ENCODE measurements at regions not wholly inside any gene's neighbourhood (a gene's known extent, or its start where the extent isn't known, plus 50 kb on each side); places are given as distances from the start of the nearest gene placed in this dataset.

DNA sequence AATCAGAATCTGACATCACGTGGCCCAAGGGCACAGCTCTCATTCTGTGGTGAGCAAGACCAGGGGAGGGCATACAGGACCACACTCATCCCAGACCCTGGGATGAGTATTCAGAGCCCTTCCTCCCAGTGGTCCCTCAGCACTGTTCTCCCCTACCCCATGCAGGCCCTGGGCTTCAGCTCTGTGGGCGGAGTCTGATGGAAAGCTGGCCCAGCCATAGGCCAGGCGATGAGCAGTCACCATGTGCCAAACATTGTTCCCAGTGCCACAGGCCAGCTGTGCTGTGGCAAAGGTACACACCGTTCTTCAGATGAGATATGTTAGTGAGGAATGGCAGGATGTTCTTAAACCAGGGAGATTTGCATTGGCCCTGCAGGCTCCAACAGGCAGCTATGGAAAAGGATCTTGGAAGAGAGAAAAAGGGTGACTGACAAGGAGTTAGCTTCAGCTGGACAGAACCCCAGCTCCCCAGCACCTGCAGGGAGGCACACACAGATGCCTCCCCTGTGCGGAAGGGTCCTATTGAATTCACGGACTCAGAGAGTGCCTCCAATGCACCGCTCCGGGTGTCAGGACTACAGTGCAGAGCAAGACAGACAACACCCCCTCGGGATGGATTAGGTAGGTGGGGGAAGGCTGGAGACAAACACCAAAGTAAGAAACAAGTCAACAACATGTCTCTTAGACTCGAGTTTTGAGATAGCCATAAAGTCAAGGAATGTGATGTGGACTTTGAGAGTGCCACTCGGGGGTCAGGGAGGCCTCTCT lies 596.0 kb upstream of the MGMT start:
- Histone ChIP-seq H3K4me1 (ENCODE audit: insufficient read depth, low read length) (peaks cover 10% of the 10 kb centered on the region), H3K4me3 (ENCODE audit: low read length) (no peak overlapping the region), H3K9me3 (ENCODE audit: low read length) (no peaks in the 10 kb centered on the region), H3K27me3 (ENCODE audit: insufficient read depth, low read length) (no peaks in the 10 kb centered on the region), H3K36me3 (ENCODE audit: insufficient read depth, low read length) (no peaks in the 10 kb centered on the region), H2AFZ (ENCODE audit: low read depth, low read length) (no peak overlapping the region)

DNA sequence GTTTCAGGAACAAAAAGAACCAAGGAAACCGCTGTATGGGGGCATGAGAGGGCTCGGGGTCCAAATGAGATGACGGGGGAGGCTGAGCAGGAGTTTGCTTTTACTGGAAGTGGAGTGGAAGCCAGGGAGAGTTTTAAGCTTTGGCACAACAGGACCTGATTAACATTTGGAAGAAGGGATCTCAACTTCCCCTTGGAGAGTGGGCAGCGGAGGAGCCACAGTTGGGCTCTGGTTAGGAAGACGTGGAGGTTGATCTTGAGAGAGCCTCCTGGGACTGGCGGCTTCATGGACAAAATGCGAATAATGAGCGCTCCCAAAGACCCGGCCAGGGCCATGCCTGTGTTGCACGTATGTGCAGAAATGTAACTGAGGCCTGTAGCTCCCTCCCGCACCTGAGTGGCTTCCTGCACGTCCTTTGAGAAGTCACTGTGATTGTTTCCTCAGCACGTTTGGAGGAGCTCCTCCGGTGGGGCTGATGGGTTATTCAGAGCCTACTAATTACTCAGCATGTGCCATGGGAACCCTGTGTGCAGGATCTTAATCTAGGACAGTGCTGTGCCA lies 595.3 kb upstream of the MGMT start:
- H3K36me3 ChIP-seq (ENCODE audit: insufficient read depth, low read length) = no peaks in the 10 kb centered on the region
- H3K9me3 ChIP-seq (ENCODE audit: low read length) = no peaks in the 10 kb centered on the region
- no peaks in the 10 kb centered on the region for H3K27me3 ChIP-seq (ENCODE audit: insufficient read depth, low read length)
- H2AFZ ChIP-seq (ENCODE audit: low read depth, low read length) = no peak overlapping the region
- no peak overlapping the region for H3K4me3 ChIP-seq (ENCODE audit: low read length)
- peaks cover 5% of the 10 kb centered on the region for H3K4me1 ChIP-seq (ENCODE audit: insufficient read depth, low read length)

DNA sequence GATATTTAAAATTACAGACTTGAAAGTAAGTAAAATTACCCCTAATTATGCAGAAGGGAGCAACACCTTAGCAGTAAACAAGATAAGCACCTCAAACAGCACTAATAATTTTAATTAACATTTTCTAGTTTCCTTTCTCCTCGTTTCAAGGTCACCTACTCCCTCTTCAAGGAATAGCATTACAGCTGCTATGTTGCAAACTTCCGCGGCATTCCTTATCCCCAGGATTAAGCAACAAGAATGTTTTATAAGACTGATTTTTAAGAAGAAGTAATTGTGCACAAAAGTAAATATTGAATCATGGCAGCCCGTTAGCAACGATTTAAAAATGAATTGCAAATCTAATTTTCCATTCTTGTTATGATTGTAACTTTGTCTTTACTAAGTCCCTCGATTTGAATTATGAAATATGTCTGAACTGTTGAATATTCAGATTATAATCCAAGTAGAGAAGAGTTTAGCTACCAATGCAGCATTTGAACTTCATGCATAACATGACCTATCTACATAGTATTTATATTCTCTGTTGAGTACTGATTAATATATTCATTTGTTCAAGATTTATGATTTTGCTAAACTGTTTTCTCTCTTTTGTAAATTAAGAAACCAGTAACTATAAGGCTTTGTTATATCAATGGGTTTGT lies 593.5 kb upstream of the MGMT start:
- Histone ChIP-seq H3K4me1 (ENCODE audit: insufficient read depth, low read length) (no peaks in the 10 kb centered on the region), H3K27me3 (ENCODE audit: insufficient read depth, low read length) (no peaks in the 10 kb centered on the region), H3K36me3 (ENCODE audit: insufficient read depth, low read length) (no peaks in the 10 kb centered on the region), H3K9me3 (ENCODE audit: low read length) (no peaks in the 10 kb centered on the region), H3K4me3 (ENCODE audit: low read length) (no peak overlapping the region), H2AFZ (ENCODE audit: low read depth, low read length) (no peak overlapping the region)

DNA sequence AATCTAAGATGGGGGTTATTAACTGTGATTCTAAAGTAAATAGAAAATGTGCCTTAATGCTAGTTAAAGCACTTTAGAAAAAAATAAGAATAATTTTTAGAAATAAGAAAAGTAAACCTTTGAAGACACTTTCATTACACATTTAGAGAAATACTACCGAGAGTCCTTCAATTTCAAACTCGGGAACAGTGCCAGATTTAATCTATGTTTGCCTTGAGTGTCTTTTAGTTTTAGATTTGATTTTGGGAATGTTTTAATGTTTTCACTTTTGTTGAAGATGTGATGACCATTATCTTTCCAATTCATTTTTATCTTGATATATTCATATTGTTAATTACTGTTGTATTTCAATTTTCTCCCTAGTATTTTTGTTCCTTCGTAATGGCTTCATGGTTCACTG lies 592.7 kb upstream of the MGMT start:
- no peaks in the 10 kb centered on the region for H3K9me3 ChIP-seq (ENCODE audit: low read length)

DNA sequence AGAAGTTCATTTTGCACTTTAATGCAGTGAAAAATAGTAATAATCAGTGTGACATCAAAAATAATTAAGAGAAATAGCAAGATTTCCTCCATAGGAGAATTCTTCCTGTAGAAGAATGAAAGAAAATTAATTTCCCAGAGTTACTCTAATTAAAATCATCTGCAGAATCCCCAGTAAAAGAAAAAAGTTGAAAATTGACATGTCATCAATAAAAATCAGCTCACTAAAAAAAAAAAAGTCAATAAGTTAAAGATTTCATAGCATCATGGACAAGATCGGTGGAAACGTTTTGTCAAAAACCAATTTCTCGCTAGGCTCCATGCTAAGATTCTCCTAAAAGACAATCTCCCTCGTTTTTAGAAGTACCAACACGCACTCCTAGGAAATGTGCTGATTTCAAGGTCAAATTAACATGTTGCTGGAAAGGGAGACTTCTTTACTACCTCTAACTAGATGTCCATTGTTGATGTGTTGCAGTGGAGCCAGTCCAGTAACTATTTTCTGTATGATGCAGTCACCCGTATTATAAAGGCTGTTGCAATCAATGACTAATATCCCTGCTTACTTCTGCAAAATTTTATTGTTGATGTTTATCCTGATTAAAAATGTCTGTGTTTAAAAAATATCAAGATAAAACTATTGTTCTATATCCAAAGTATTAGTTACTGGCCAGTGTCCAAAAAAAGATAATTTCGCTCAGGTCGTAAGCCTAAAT lies 591.9 kb upstream of the MGMT start:
- Histone ChIP-seq H3K36me3 (ENCODE audit: insufficient read depth, low read length) (no peaks in the 10 kb centered on the region), H3K9me3 (ENCODE audit: low read length) (no peaks in the 10 kb centered on the region), H3K27me3 (ENCODE audit: insufficient read depth, low read length) (no peaks in the 10 kb centered on the region), H3K4me3 (ENCODE audit: low read length) (no peak overlapping the region), H3K4me1 (ENCODE audit: insufficient read depth, low read length) (no peaks in the 10 kb centered on the region), H2AFZ (ENCODE audit: low read depth, low read length) (no peak overlapping the region)

More for the DNA sequence above, 592.7 kb upstream of the MGMT start:
- Histone ChIP-seq H2AFZ (ENCODE audit: low read depth, low read length) (no peak overlapping the region), H3K4me1 (ENCODE audit: insufficient read depth, low read length) (no peaks in the 10 kb centered on the region), H3K4me3 (ENCODE audit: low read length) (no peak overlapping the region), H3K27me3 (ENCODE audit: insufficient read depth, low read length) (no peaks in the 10 kb centered on the region), H3K36me3 (ENCODE audit: insufficient read depth, low read length) (no peaks in the 10 kb centered on the region)

DNA sequence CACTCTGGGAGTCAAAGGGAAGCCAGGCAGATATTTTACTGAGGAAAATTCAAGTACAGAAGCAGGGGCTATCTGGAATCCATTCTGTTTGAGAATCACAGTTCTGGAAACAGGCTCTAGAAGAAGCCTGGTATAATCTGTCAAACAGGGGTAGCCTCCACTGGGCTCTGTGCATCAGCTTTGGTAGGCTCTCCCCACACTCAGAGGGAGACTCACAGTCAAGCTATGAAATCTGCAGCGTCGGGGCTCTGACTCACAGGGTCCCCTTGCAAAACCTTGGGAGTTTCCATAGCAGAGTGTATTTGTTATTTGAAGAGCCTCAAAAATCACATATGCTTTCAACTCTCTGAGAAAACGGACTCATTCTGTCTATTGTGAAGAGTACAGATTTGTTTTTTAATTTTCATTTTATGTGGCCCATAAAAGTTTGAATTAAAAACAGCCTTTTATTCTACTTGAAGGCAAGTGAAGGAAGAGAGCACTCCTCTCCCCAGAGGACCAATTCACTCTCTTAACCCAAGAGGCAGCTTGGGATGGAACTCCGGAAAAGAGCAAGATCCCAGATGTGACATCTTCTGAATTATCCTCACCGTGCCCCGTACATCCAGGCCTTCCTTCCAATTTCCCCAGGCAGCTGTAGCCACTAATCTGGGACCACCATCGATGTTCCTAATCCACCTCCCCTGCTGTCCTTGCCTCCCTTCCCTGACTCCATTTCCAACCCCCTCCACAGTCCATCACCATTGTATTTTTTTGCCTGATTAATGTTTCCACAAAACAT lies 590.9 kb upstream of the MGMT start:
- Histone ChIP-seq H3K4me3 (ENCODE audit: low read length) (no peak overlapping the region), H3K9me3 (ENCODE audit: low read length) (no peaks in the 10 kb centered on the region), H3K36me3 (ENCODE audit: insufficient read depth, low read length) (no peaks in the 10 kb centered on the region), H3K27me3 (ENCODE audit: insufficient read depth, low read length) (no peaks in the 10 kb centered on the region), H3K4me1 (ENCODE audit: insufficient read depth, low read length) (no peaks in the 10 kb centered on the region), H2AFZ (ENCODE audit: low read depth, low read length) (no peak overlapping the region)

DNA sequence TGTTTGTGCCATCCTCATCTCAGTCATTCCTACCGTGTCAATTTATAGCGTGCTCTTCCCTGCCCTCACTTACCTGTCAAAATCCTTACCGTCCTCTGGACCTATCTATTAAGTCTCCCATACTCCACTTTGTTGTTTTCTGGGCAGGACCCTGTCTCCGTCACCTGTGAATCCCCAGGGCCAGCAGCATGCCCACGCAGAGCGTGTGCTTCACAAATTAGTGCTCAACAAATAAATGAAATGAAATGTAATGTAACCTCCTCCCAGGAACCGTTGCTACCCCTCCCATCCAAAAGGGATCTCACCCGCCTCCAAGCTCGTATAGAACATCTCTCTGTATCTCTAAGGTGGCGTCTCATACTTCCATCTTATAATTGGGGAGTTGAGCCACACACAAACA lies 589.9 kb upstream of the MGMT start:
- Histone ChIP-seq H3K4me1 (ENCODE audit: insufficient read depth, low read length) (no peaks in the 10 kb centered on the region), H3K9me3 (ENCODE audit: low read length) (no peaks in the 10 kb centered on the region), H3K27me3 (ENCODE audit: insufficient read depth, low read length) (no peaks in the 10 kb centered on the region), H2AFZ (ENCODE audit: low read depth, low read length) (no peak overlapping the region), H3K36me3 (ENCODE audit: insufficient read depth, low read length) (no peaks in the 10 kb centered on the region), H3K4me3 (ENCODE audit: low read length) (no peak overlapping the region)

DNA sequence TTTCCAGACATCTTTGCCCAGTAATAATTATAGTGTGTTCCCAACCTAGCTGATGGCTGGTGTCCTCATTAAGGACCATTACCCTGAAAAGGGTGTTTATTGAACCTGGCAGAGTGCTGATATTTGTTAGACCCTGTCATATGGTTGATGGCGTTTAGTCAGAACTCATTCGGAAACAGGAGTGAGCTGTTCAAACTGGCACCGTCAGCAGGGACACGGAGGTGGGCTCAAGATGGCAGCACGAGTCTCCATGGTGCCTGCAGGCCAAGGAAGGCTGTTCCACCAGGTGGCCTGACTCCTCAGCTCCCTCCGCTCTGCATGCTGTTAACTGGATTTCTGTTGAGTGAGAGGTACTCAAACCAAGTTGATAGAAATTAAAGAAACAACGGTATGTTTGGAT lies 589.1 kb upstream of the MGMT start:
- Histone ChIP-seq H3K4me3 (ENCODE audit: low read length) (no peak overlapping the region), H3K9me3 (ENCODE audit: low read length) (no peaks in the 10 kb centered on the region), H2AFZ (ENCODE audit: low read depth, low read length) (no peak overlapping the region), H3K4me1 (ENCODE audit: insufficient read depth, low read length) (no peaks in the 10 kb centered on the region), H3K36me3 (ENCODE audit: insufficient read depth, low read length) (no peaks in the 10 kb centered on the region), H3K27me3 (ENCODE audit: insufficient read depth, low read length) (no peaks in the 10 kb centered on the region)

DNA sequence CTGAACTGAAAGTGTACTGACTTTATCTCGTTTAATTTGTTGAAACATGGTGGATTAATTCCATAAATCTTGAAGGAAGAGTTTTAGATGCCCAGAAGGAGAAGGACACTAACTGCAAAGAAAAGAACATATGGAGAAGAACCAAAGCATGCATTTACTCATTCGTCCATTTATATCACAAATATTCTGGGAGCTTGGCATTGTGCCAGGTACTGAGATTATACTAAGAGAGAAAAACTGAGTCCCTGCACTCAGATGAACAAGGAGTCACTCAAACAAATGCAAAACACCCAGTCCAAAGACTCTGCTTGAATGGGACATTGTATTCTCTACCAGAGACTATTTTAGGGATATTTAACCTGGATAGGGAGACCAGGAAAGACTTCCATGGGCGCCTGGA lies 588.0 kb upstream of the MGMT start:
- H3K4me1 ChIP-seq (ENCODE audit: insufficient read depth, low read length) = no peaks in the 10 kb centered on the region
- H3K4me3 ChIP-seq (ENCODE audit: low read length) = no peak overlapping the region
- no peaks in the 10 kb centered on the region for H3K9me3 ChIP-seq (ENCODE audit: low read length)
- no peaks in the 10 kb centered on the region for H3K36me3 ChIP-seq (ENCODE audit: insufficient read depth, low read length)
- no peaks in the 10 kb centered on the region for H3K27me3 ChIP-seq (ENCODE audit: insufficient read depth, low read length)
- no peak overlapping the region for H2AFZ ChIP-seq (ENCODE audit: low read depth, low read length)

DNA sequence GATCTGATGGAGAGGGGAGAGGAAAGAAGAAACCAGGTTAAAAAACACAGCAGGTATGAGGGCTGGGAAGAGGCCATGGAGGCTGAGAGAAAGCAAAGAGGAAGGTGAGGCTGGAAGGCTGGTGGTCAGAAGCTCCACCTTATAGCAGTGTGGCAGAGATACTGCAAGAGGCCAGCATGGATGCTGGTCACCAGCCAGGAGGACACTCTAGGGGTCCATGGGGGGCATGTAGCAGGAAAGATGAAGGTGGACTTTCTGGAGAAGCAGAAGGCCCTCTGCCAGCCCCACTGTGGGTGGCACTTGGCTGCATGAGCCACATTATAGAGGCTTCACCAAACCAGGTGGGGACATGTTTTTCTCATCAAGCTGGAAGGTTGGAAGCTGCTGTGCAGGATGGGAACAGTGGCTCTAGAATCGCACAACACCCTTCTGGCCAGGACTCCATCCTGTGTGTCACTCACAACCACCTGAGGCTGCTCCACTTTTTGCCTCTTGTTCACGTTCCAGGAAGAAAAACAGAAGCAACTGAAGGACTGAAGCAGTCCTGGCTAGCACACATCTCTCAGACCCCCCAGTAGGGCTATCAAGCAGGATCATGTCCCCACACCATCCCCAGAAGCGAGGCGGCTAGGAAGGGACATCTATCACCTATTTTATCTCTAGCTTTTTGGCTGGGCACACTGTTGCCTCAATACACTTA lies 587.5 kb upstream of the MGMT start:
- Histone ChIP-seq H2AFZ (ENCODE audit: low read depth, low read length) (no peak overlapping the region), H3K4me3 (ENCODE audit: low read length) (no peak overlapping the region), H3K36me3 (ENCODE audit: insufficient read depth, low read length) (no peaks in the 10 kb centered on the region), H3K27me3 (ENCODE audit: insufficient read depth, low read length) (no peaks in the 10 kb centered on the region), H3K9me3 (ENCODE audit: low read length) (no peaks in the 10 kb centered on the region), H3K4me1 (ENCODE audit: insufficient read depth, low read length) (no peaks in the 10 kb centered on the region)

DNA sequence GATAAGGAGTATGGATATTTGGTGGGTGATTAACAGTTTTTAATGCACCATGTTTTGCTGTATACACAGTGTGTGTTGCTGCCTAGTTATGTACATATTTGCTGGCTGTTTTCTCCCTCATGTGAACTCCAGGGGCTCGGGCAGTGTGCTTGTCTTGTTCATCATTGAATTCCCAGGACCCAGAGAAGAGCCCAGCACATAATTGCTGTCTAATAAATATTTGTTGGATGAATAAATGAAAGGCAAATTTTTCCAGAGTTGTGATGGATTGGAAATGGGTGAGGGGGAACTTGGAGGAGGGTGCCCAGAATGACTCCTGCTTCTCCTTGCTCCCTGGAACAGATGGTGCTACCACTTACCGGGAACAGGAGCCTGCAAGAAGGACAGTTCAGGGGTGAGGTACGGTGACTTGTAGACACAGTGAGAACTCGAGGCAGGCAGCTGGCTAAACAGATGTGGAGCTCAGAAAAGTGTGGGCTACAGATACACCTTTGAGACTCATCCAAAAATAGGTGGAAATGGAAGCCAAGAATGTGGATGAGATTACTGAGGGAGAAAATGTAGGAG lies 586.8 kb upstream of the MGMT start:
- H3K36me3 ChIP-seq (ENCODE audit: insufficient read depth, low read length) = no peaks in the 10 kb centered on the region
- H3K4me1 ChIP-seq (ENCODE audit: insufficient read depth, low read length) = no peaks in the 10 kb centered on the region
- H2AFZ ChIP-seq (ENCODE audit: low read depth, low read length) = no peak overlapping the region
- no peaks in the 10 kb centered on the region for H3K9me3 ChIP-seq (ENCODE audit: low read length)
- no peak overlapping the region for H3K4me3 ChIP-seq (ENCODE audit: low read length)
- H3K27me3 ChIP-seq (ENCODE audit: insufficient read depth, low read length) = no peaks in the 10 kb centered on the region

DNA sequence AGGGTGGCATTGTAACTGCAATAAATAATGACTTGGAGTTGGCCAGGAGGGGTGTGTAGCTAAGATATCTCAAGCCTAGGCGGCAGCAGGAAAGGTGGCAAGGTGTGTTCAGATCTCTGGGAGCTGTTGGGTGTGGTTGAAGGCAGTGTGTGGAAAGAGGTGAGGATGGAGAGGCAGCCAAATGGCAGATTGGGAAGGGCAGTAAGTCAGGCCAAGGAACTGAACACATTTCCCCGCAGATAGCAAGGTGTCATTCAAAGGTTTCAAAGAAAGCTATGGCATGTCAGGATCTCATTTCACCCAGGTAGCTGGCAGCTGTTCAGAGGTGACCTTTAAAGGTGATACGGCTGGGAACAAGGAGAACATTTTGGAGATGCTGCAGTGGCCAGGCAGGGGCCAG lies 586.0 kb upstream of the MGMT start:
- Histone ChIP-seq H3K36me3 (ENCODE audit: insufficient read depth, low read length) (no peaks in the 10 kb centered on the region), H3K4me3 (ENCODE audit: low read length) (no peak overlapping the region), H2AFZ (ENCODE audit: low read depth, low read length) (no peak overlapping the region), H3K4me1 (ENCODE audit: insufficient read depth, low read length) (no peaks in the 10 kb centered on the region), H3K27me3 (ENCODE audit: insufficient read depth, low read length) (no peaks in the 10 kb centered on the region), H3K9me3 (ENCODE audit: low read length) (no peaks in the 10 kb centered on the region)
